BLaER1 treated with 17β-estradiol and CSF1 and Interleukin-3, amounts not matched to agents 10 nM and 100 nM (cell line): ENCODE measurements at regions not wholly inside any gene's neighbourhood (a gene's known extent, or its start where the extent isn't known, plus 50 kb on each side); places are given as distances from the start of the nearest gene placed in this dataset.

Source experiments
- H3K27ac ChIP-seq, 11 experiments: shearing (Covaris generic); formaldehyde crosslinking; 2 replicates each; pipeline ENCODE4 v1.8.1; 2022
- H3K27me3 ChIP-seq, 11 experiments: shearing (Covaris generic); formaldehyde crosslinking; 2 replicates each; pipeline ENCODE4 v1.8.1; 2022
- H3K36me3 ChIP-seq, 11 experiments: shearing (Covaris generic); formaldehyde crosslinking; 2 replicates each; pipeline ENCODE4 v1.8.1; 2022
- H3K4me1 ChIP-seq, 10 experiments: shearing (Covaris generic); formaldehyde crosslinking; 2 replicates each; pipeline ENCODE4 v1.8.1; 2022
- H3K4me2 ChIP-seq, 11 experiments: shearing (Covaris generic); formaldehyde crosslinking; 2 replicates each; pipeline ENCODE4 v1.8.1; 2022
- H3K4me3 ChIP-seq, 10 experiments: shearing (Covaris generic); formaldehyde crosslinking; 2 replicates each; pipeline ENCODE4 v1.8.1; 2022
- H3K9ac ChIP-seq, 11 experiments: shearing (Covaris generic); formaldehyde crosslinking; 2 replicates each; pipeline ENCODE4 v1.8.1; 2022
- H3K9me3 ChIP-seq, 11 experiments: shearing (Covaris generic); formaldehyde crosslinking; replicated peaks in 1 of 11; 2 replicates each; pipeline ENCODE4 v1.8.1; 2022
- H4K20me1 ChIP-seq, 11 experiments: shearing (Covaris generic); formaldehyde crosslinking; 2 replicates each; pipeline ENCODE4 v1.8.1; 2022
- Cebpa-rat ChIP-seq, 11 experiments: shearing (Covaris generic); IDR thresholded peaks; 2 replicates each; pipeline ENCODE4 v1.8.1; 2022

- TF ChIP-seq Cebpa-rat (IDR thresholded peaks at IDR 0.05): no peak
- Histone ChIP-seq H3K4me1 (no peaks in the 10 kb centered on the region), H3K4me3 (no peak overlapping the region), H3K4me2 (no peak overlapping the region), H3K9me3 (no peaks in the 10 kb centered on the region), H3K36me3 (no peaks in the 10 kb centered on the region), H3K27ac (no peak overlapping the region), H3K9ac (no peak overlapping the region), H4K20me1 (no peaks in the 10 kb centered on the region), H3K27me3 (no peaks in the 10 kb centered on the region)
Observed at GRCh38 chr5:164617290-164617689, 1111.9 kb downstream of the MAT2B start.

- no peak for TF ChIP-seq Cebpa-rat (IDR thresholded peaks at IDR 0.05)
- H3K27ac ChIP-seq: no peak overlapping the region
Observed at GRCh38 chr5:164627021-164627420, 1121.6 kb downstream of the MAT2B start.

DNA sequence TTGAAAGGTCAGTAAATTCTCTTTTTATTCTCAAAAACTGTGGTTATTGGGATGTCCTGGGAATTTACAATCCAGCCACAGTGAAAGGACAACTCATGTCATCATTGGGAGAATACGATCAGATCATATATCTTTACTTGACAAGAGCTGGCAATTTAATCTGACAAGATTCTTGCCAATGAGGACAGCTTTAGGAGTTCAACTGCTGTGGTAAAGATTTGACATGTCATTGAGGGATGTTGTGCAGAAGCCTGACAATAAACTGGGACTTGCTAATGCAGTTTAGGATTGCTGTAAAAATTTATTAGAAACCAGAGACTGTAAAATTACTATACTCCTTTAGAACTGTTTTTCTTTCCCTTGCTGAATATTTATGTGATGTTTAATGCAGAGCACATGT lies 1131.0 kb downstream of the MAT2B start:
- no peak overlapping the region for H3K27ac ChIP-seq
- no peaks in the 10 kb centered on the region for H3K36me3 ChIP-seq
- H3K27me3 ChIP-seq: no peaks in the 10 kb centered on the region
- no peaks in the 10 kb centered on the region for H3K9me3 ChIP-seq
- no peaks in the 10 kb centered on the region for H4K20me1 ChIP-seq
- no peak overlapping the region for H3K4me2 ChIP-seq
- no peak overlapping the region for H3K9ac ChIP-seq
- TF ChIP-seq Cebpa-rat (IDR thresholded peaks at IDR 0.05): no peak
- no peaks in the 10 kb centered on the region for H3K4me1 ChIP-seq
- H3K4me3 ChIP-seq: no peak overlapping the region

More at GRCh38 chr5:164627021-164627420, 1121.6 kb downstream of the MAT2B start:
- no peaks in the 10 kb centered on the region for H4K20me1 ChIP-seq
- H3K4me2 ChIP-seq: no peak overlapping the region
- no peaks in the 10 kb centered on the region for H3K9me3 ChIP-seq
- no peaks in the 10 kb centered on the region for H3K36me3 ChIP-seq
- H3K27me3 ChIP-seq: no peaks in the 10 kb centered on the region
- H3K9ac ChIP-seq: no peak overlapping the region
- H3K4me3 ChIP-seq: no peak overlapping the region
- H3K4me1 ChIP-seq: no peaks in the 10 kb centered on the region

GRCh38 chr5:164637931-164638521 lies 1132.6 kb downstream of the MAT2B start:
- Histone ChIP-seq H3K9ac (no peak overlapping the region), H3K27me3 (no peaks in the 10 kb centered on the region), H3K4me3 (no peak overlapping the region), H3K4me1 (no peaks in the 10 kb centered on the region), H3K4me2 (no peak overlapping the region), H3K9me3 (no peaks in the 10 kb centered on the region), H3K36me3 (no peaks in the 10 kb centered on the region), H3K27ac (no peak overlapping the region), H4K20me1 (no peaks in the 10 kb centered on the region)
- no peak for TF ChIP-seq Cebpa-rat (IDR thresholded peaks at IDR 0.05)

DNA sequence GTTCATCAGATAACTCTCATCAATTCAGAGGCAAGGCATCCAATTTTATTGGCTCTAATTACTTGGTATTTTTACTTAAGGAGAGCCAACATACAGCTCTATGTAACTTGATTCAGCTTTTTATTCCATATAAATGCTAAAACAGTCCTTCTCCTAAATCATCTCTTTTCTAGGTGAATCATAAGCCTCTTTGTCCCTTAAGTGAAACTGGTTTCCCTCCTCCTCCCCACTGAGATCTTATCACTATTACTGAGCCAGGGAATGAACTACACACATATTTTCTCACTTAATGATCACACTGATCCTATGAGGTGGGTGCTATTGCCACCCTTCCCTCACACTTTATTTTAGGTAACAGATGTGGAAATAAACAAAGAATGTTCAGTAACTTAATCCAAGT lies 1143.8 kb downstream of the MAT2B start:
- no peak for TF ChIP-seq Cebpa-rat (IDR thresholded peaks at IDR 0.05)
- Histone ChIP-seq H3K4me3 (no peak overlapping the region), H3K9ac (no peak overlapping the region), H3K4me1 (peaks cover 0 to 16% (median 3%) of the 10 kb centered on the region in 10 experiments; a peak in 10 of 20 replicates), H3K9me3 (no peaks in the 10 kb centered on the region), H3K36me3 (no peaks in the 10 kb centered on the region), H3K27me3 (no peaks in the 10 kb centered on the region), H3K4me2 (no peak overlapping the region), H4K20me1 (no peaks in the 10 kb centered on the region), H3K27ac (no peak overlapping the region)

DNA sequence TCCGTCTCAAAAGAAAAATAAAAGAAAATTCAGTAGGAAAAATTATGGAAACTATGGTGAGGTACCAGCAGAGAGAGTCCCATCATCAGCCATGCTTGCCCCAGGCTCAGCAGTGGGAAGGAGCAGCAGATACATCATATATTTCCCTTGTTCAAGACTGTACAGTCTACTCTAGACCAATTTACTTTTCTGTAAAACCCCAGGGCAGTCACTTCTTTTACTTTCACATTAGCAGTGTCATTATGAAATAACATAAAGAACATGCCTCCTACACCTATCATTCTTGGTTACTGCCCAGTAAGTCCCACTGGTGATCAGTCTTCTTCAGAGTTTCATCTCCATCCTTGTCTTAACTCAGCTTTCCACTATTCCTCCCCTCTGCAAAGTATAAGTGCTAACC lies 1145.0 kb downstream of the MAT2B start:
- Histone ChIP-seq H3K4me1 (peaks cover 0 to 16% (median 3%) of the 10 kb centered on the region in 10 experiments; a peak in 10 of 20 replicates), H4K20me1 (no peaks in the 10 kb centered on the region), H3K36me3 (no peaks in the 10 kb centered on the region), H3K27ac (no peak overlapping the region), H3K9ac (no peak overlapping the region), H3K27me3 (no peaks in the 10 kb centered on the region), H3K4me3 (no peak overlapping the region), H3K9me3 (no peaks in the 10 kb centered on the region), H3K4me2 (no peak overlapping the region)
- no peak for TF ChIP-seq Cebpa-rat (IDR thresholded peaks at IDR 0.05)

DNA sequence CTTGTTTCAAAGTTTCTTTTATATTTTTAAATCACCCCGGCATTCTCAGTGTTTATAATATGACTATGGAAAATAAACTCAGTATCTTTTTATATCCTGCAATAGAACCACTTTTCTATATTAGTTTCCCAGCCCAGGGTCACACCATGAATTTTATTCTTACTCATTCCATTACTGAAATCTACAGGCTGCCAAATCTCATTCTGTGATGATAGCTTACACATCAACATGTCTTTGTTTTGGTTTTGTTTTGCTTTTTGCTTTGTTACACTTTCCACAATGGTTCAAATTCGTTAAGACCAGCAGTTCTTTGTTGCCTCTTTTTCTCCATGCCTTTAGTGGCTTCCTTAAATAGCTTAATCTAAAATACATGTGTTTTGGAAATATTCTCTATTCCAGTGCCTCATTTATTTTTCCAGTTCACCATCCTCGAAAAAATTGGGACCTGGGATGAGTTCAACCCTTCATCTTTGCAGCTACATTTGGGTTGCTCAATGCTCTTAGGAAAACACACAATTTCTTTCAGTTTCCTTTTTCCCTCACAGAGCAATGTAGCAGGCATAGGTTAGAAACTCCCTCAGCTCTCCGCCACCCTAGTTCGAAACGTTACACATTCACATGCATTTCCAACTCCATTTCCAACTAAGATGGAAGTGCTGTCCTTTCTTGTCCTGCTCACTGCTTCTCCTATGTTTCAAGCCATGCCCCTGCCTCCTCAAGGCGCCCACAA lies 1146.3 kb downstream of the MAT2B start:
- H3K27ac ChIP-seq: peak overlapping the region in 4 of 11 experiments; percentile 21 to 61 (median 42); a peak in 5 of 22 replicates
- no peak for TF ChIP-seq Cebpa-rat (IDR thresholded peaks at IDR 0.05)
- H3K9me3 ChIP-seq: no peaks in the 10 kb centered on the region
- no peak overlapping the region for H3K4me3 ChIP-seq
- H3K4me1 ChIP-seq: peaks cover 0 to 16% (median 3%) of the 10 kb centered on the region in 10 experiments; a peak in 10 of 20 replicates
- no peaks in the 10 kb centered on the region for H3K27me3 ChIP-seq
- H3K36me3 ChIP-seq: no peaks in the 10 kb centered on the region
- peak overlapping the region in 6 of 11 experiments; percentile 22 to 71 (median 56); a peak in 13 of 22 replicates for H3K4me2 ChIP-seq
- H3K9ac ChIP-seq: no peak overlapping the region
- H4K20me1 ChIP-seq: no peaks in the 10 kb centered on the region

GRCh38 chr5:164652276-164652660 lies 1146.8 kb downstream of the MAT2B start:
- Histone ChIP-seq H3K4me2 (peak overlapping the region in 6 of 11 experiments; percentile 22 to 71 (median 56); a peak in 13 of 22 replicates), H3K36me3 (no peaks in the 10 kb centered on the region), H3K4me3 (no peak overlapping the region), H3K27me3 (no peaks in the 10 kb centered on the region), H3K27ac (peak overlapping the region in 4 of 11 experiments; percentile 21 to 61 (median 42); a peak in 5 of 22 replicates), H3K9me3 (no peaks in the 10 kb centered on the region), H4K20me1 (no peaks in the 10 kb centered on the region), H3K4me1 (peaks cover 0 to 16% (median 3%) of the 10 kb centered on the region in 10 experiments; a peak in 10 of 20 replicates), H3K9ac (no peak overlapping the region)
- TF ChIP-seq Cebpa-rat (IDR thresholded peaks at IDR 0.05): no peak

- H3K27ac ChIP-seq: no peak overlapping the region
- no peaks in the 10 kb centered on the region for H3K27me3 ChIP-seq
- H3K9me3 ChIP-seq: no peaks in the 10 kb centered on the region
- no peaks in the 10 kb centered on the region for H3K4me1 ChIP-seq
- no peak overlapping the region for H3K9ac ChIP-seq
- no peak overlapping the region for H3K4me3 ChIP-seq
- no peaks in the 10 kb centered on the region for H4K20me1 ChIP-seq
- H3K4me2 ChIP-seq: no peak overlapping the region
- no peaks in the 10 kb centered on the region for H3K36me3 ChIP-seq
- TF ChIP-seq Cebpa-rat (IDR thresholded peaks at IDR 0.05): no peak
Observed at GRCh38 chr5:164663198-164663989, 1158.0 kb downstream of the MAT2B start.
